AG09309 (cell line): ENCODE measurements at regions not wholly inside any gene's neighbourhood (a gene's known extent, or its start where the extent isn't known, plus 50 kb on each side); places are given as distances from the start of the nearest gene placed in this dataset.
A peak's percentile ranks its signal among the peaks of the same experiment; 100 is the strongest.

Source experiments
- DNase-seq: peaks from one replicate; pipeline ENCODE4 v3.0.0-alpha.2; 2010; ENCODE audit warnings: low read depth
- H3K4me3 ChIP-seq: 2 replicates; pipeline ENCODE4 v1.5.1; 2011; ENCODE audit warnings: mild to moderate bottlenecking, low read depth, low read length, moderate library complexity; ENCODE audit not compliant: control insufficient read depth
- CTCF ChIP-seq: IDR thresholded peaks from 2 replicates; pipeline ENCODE4 v1.5.1; 2011; ENCODE audit warnings: mild to moderate bottlenecking, low read depth, low read length, inconsistent platforms; ENCODE audit not compliant: insufficient read depth, control insufficient read depth; ENCODE audit errors: missing control alignments

GRCh38 chr2:238784671-238785527, 63.0 kb upstream of the TWIST2 start:
- DNase-seq: peak; percentile 89
- TF ChIP-seq CTCF: peak; percentile 84
- no peak overlapping the region; the same call in 1 of the 2 replicates for H3K4me3 ChIP-seq

GRCh38 chr2:238785528-238785860, 62.4 kb upstream of the TWIST2 start:
- H3K4me3 ChIP-seq: no peak overlapping the region
- no peak for DNase-seq
- TF ChIP-seq CTCF: no peak

GRCh38 chr2:238786379-238786778, 61.5 kb upstream of the TWIST2 start:
- peak overlapping the region; percentile 33 for H3K4me3 ChIP-seq
- no peak for DNase-seq
- TF ChIP-seq CTCF: no peak

GRCh38 chr2:238786792-238787490, 60.9 kb upstream of the TWIST2 start:
- TF ChIP-seq CTCF: no peak
- H3K4me3 ChIP-seq: peak overlapping the region; percentile 33
- DNase-seq: no peak

GRCh38 chr2:238787501-238787900, 60.4 kb upstream of the TWIST2 start:
- peak; percentile 0 for TF ChIP-seq CTCF
- peak overlapping the region; percentile 33 for H3K4me3 ChIP-seq
- DNase-seq: no peak

- DNase-seq: no peak
- H3K4me3 ChIP-seq: peak overlapping the region; percentile 6; the same call in 1 of the 2 replicates
- TF ChIP-seq CTCF: peak; percentile 30
Measured at GRCh38 chr2:238789317-238789806, 58.5 kb upstream of the TWIST2 start.
